D341Med (cell line): ENCODE measurements at regions not wholly inside any gene's neighbourhood (a gene's known extent, or its start where the extent isn't known, plus 50 kb on each side); places are given as distances from the start of the nearest gene placed in this dataset.
A peak's percentile ranks its signal among the peaks of the same experiment; 100 is the strongest.
"Not testable (repeated sequence)": the region's sequence is repeated elsewhere in the genome, so short reads cannot be mapped to it uniquely, and the experiment has no call there.

ENCODE experiments used
- DNase-seq: peaks from one replicate; pipeline ENCODE4 v3.0.0; 2012; ENCODE audit warnings: low spot score

- DNase-seq, result no peak
These were observed 828.4 kb upstream of the SLC10A2 start for GRCh38 chr13:103894626-103895025.

- DNase-seq, result no peak
These were observed 818.0 kb upstream of the SLC10A2 start for GRCh38 chr13:103884101-103884723.

- DNase-seq, result no peak
These were observed 817.5 kb upstream of the SLC10A2 start for GRCh38 chr13:103883698-103884097.

GRCh38 chr13:103883164-103883563 is 816.9 kb upstream of the SLC10A2 start:
- DNase-seq, result peak; percentile 80

- not testable (repeated sequence) for DNase-seq
These were observed 813.9 kb upstream of the SLC10A2 start for GRCh38 chr13:103880146-103880545.

GRCh38 chr13:103878891-103879605 is 812.8 kb upstream of the SLC10A2 start:
- DNase-seq, result no peak

- no peak for DNase-seq
These were observed 810.4 kb upstream of the SLC10A2 start for GRCh38 chr13:103876571-103876970.

GRCh38 chr13:103873725-103874124 is 807.5 kb upstream of the SLC10A2 start:
- no peak for DNase-seq

DNA sequence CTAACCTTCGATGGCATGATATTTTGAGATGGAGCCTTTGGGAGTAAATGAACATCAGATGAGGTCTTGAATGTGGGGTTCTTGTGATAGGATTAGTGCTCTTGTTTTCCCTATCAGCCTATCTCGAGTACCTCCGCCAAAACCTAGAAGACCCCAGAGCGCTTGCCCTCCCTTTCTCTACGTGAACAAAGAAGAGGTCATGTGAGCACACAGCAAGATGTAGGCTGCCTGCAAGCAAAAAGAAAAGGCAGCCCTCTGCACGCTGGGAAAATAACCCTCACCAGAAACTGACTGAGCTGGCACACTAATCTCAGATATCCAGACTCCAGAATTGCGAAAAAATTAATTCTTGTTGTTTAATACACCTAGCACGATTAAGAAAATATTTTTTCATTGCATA is 799.8 kb upstream of the SLC10A2 start:
- no peak for DNase-seq

- DNase-seq, result no peak
These were observed 796.3 kb upstream of the SLC10A2 start for GRCh38 chr13:103862525-103862924.

GRCh38 chr13:103859952-103860351 is 793.7 kb upstream of the SLC10A2 start:
- no peak for DNase-seq

DNA sequence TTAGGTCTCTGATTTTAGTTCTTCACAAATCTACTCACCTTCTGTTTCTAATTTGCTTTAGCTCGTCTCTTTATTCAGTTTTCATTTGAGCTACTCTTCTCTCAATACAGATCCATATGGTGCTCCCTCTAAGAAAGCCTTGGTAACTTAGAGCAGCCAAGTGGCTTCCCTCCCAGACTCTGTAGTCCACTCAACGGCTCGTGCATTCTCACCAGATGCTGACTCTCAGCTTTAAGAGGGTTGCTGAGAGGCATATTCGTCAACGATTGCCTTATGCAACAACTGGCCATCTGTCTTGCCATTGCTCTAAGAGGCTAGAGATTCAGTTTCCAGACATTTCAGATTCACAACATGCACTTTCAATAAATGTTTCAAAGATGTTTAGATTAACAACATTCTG is 785.8 kb upstream of the SLC10A2 start:
- DNase-seq, result peak; percentile 25

DNA sequence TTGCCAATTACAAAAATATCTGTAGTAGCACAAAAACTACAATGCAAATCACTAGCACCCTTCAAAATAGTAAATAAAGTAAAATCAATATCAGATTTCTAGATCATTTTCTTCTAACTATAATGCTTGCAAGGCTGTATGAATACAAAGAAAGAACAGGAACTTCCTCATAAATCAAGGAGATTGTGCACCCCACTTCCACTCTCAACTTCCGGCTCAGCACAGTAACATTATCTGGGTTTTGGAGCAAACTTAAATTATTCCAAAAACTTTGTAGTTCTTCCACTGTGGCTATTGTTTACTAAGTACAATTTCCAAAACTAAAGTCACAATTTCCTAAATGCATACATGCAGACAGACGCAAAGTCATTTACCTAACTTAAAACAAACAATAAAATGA is 778.3 kb upstream of the SLC10A2 start:
- no peak for DNase-seq

- DNase-seq, result no peak
These were observed 773.2 kb upstream of the SLC10A2 start for GRCh38 chr13:103839460-103839859.

- DNase-seq, result no peak
These were observed 768.8 kb upstream of the SLC10A2 start for GRCh38 chr13:103835052-103835451.

GRCh38 chr13:103833294-103833852 is 767.2 kb upstream of the SLC10A2 start:
- no peak for DNase-seq

DNA sequence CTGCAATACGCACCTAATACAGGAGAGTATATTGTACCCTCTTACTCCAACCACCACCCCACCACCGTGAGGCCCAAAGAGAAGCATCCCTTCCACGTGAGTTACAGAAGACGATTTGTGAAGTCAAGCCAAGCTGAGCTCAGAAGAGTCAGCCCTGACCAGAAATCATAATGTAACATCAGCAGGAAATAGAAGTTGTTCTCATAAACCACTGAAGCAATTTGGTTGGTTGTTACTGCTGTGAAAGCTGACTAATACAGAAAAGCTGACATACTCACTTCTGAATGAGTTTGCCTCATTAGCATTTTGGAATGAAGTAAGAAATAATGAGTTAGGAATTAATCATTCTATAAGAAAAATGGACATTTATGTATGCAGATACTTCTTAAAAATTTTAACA is 749.4 kb upstream of the SLC10A2 start:
- no peak for DNase-seq

DNA sequence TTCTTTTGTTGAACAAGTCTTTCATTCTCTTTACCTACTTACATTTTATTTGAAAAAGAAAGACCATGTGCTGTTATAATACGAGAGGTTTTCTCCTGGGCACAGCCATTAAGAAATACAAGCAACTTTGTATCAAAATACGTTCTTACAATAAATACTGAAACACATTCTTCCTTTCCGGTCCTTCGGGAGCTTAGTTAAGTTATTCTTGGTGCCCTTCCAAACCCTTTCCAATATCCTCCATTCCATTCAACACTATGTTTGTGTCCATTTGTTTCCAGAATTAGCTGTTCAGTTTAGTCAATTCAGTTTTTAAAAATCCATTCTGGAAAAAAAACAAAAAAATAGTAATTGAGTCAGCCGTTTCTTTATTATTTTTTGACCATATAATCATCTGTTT is 746.8 kb upstream of the SLC10A2 start:
- DNase-seq, result no peak

DNA sequence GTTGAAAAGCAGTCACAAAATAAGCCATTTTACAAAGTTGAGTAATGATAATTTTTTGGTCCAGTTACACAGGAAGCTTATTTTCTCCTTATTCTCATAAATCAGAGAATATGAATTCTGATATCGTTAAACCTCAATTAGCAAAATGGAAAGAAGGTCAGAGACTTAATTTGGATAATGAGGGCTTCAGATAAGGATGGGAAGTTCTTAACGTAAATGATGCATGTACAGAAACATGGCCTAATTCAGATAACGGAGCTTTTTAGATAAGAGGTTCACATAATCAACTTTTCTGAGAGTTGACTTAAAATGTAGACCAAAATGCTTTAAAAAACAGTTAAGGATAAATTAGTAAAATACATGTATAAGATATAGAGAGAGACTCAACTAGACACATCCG is 746.3 kb upstream of the SLC10A2 start:
- no peak for DNase-seq

GRCh38 chr13:103810026-103810425 is 743.8 kb upstream of the SLC10A2 start:
- no peak for DNase-seq

DNA sequence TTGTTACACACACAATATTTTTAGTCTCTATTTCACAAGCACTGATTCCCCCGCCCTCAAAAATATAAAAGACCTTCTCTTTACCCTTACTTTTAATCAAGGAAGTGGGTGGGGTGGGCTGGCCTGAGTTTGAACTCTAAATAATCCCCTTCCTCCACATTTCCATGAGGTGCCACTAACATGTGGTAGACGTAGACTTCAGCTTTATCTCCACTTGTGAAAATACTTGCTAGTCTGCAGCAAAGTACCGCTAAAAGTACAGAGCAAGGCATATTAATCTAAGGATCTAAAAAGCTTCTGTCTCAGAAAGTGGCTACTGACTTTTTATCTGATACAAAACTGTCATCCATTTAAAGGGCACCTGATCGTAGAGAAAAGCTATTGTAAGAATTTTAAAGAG is 739.6 kb upstream of the SLC10A2 start:
- DNase-seq, result no peak

- peak; percentile 33 for DNase-seq
These were observed 737.1 kb upstream of the SLC10A2 start for GRCh38 chr13:103803349-103803748.

DNA sequence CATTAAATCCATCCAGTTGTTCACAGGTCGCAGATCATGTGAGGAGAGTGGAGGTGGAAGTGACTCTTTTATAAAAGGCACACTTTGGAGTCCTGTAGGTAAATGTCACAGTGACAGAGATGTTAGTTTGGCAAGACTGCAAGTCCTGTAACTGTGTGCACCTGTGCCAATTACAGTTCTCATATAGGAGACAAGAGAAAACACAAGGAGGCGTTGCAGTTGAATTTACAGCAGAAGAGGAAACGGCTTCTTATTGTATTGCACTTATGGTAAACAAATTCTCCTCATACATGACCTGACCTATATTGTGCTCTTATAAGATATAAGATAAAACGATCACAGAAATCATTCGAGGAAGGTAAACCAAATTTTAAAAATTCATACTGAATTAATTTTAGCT is 732.8 kb upstream of the SLC10A2 start:
- no peak for DNase-seq
